ENCODE measurements at regions not wholly inside any gene's neighbourhood (a gene's known extent, or its start where the extent isn't known, plus 50 kb on each side); places are given as distances from the start of the nearest gene placed in this dataset.

GRCh38 chr2:17149945-17150344, 368.3 kb downstream of the RAD51AP2 start:
- TF ChIP-seq, protein P1, sequence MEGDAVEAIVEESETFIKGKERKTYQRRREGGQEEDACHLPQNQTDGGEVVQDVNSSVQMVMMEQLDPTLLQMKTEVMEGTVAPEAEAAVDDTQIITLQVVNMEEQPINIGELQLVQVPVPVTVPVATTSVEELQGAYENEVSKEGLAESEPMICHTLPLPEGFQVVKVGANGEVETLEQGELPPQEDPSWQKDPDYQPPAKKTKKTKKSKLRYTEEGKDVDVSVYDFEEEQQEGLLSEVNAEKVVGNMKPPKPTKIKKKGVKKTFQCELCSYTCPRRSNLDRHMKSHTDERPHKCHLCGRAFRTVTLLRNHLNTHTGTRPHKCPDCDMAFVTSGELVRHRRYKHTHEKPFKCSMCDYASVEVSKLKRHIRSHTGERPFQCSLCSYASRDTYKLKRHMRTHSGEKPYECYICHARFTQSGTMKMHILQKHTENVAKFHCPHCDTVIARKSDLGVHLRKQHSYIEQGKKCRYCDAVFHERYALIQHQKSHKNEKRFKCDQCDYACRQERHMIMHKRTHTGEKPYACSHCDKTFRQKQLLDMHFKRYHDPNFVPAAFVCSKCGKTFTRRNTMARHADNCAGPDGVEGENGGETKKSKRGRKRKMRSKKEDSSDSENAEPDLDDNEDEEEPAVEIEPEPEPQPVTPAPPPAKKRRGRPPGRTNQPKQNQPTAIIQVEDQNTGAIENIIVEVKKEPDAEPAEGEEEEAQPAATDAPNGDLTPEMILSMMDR (optimal IDR thresholded peaks at IDR 0.05 in 1 of 3, IDR thresholded peaks at IDR 0.05 in 1 of 3, conservative IDR thresholded peaks at IDR 0.05 in 1 of 3; ENCODE audit: extremely low read depth in 1 of 3, insufficient read depth in 2 of 3, low read length in 3 of 3): no peak
- no peak for TF ChIP-seq EZH2 (IDR thresholded peaks at IDR 0.05; ENCODE audit: low read length)
